NCI-H526 (cell line): ENCODE measurements at regions not wholly inside any gene's neighbourhood (a gene's known extent, or its start where the extent isn't known, plus 50 kb on each side); places are given as distances from the start of the nearest gene placed in this dataset.

Experiments used
- DNase-seq, 2 experiments: peaks; one replicate each; lab custom pipeline; 2025; lab: John Stamatoyannopoulos, UW

GRCh38 chr18:55090564-55091188 lies 131.4 kb upstream of the CCDC68 start:
- DNase-seq, result no peak

- no peak for DNase-seq
Measured at GRCh38 chr18:55089610-55090009, 130.3 kb upstream of the CCDC68 start.

DNA sequence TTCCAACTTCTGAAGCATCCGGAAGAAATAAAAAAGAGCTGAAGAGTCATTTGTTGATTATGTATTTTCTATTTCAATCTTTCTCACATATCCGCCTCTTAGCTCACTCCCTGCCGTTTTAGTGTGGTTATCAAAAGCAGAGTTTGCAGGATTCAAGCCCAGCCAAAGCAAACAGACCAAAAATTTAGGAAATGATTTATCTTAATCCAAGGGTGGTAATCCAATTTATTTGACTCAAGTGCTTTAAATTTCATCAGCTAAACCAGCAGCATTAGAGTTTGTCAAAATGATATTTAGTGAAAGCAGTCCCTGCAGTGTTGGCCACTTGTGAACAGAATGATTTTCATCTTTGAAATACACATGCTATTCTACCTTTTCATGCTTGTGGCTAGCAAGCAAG lies 129.3 kb upstream of the CCDC68 start:
- DNase-seq, result no peak

GRCh38 chr18:55088000-55088401 lies 128.7 kb upstream of the CCDC68 start:
- DNase-seq, result no peak

GRCh38 chr18:55086906-55087305 lies 127.6 kb upstream of the CCDC68 start:
- DNase-seq, result no peak

DNA sequence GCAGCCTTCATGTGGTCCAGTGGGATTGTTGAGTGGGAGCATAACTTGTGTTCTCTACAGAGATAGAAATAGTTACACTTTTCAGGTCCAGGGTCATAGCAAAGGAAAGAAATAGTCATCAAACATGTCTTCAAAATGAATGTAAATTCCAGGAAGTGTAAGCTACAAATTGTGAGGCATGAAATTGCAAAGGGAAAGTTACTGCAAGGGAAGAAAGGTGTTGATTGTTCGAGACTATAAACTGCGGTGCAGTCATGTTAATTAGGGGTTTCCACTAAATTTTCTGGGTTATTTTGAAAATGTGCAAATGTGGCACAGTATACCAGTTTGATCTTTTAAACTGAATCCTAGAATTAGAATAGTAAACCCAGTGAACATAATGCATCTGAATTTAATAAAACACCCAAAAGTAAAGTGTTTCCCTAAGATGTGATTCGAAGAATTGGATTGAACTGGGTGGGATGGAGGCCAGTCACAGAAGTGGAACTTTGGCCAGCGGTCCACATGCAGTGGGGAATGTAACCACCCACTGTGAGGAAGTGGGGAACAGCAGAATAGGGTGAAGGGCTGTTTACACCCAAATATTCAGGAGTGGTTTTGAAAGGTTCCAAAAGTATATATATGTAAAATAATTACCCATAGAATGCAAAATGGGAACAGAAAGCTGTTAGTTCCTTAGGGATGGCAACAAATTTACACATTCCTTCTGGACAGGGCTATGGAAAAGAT lies 126.5 kb upstream of the CCDC68 start:
- no peak for DNase-seq

DNA sequence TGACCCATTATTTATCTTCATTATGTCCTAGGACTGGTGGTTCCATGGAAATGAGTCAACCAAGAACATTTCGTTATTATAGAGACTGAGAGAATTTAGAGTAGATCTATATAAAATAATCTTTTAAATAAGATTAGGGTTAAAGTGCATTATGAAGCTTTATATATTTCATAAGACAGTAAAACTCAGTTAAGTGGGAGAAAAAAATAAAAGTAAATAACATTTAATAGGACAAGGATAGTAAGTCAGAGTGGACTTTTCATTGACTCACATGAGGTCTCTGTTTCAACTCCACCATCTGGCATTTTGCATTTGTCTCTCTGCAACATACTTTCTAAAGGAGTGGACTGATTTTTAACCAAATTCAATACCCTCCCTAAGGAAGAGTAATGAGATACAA lies 125.3 kb upstream of the CCDC68 start:
- DNase-seq, result no peak

DNA sequence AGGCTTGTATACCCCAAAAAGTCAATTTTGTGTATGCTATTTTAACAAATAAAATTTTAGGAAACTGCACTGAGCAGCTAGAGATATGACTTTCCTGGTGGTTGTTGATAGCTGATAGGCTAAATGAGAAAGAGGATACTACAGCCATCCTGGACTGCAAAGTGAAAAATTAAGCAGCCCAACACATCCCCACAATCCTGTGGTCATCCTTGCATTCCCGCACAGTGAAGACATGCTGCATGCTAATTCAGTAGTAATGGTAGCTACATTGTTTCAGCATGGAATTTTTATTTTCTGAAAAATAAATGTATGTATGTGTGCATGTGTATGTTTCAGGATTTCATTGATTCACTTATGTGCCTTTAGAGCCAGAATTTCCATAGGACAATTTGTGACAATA lies 124.2 kb upstream of the CCDC68 start:
- DNase-seq, result no peak

- DNase-seq, result no peak
Measured at GRCh38 chr18:55079481-55080355, 120.5 kb upstream of the CCDC68 start.

GRCh38 chr18:55079067-55079466 lies 119.8 kb upstream of the CCDC68 start:
- no peak for DNase-seq

- DNase-seq, result no peak
Measured at GRCh38 chr18:55078303-55078932, 119.2 kb upstream of the CCDC68 start.

DNA sequence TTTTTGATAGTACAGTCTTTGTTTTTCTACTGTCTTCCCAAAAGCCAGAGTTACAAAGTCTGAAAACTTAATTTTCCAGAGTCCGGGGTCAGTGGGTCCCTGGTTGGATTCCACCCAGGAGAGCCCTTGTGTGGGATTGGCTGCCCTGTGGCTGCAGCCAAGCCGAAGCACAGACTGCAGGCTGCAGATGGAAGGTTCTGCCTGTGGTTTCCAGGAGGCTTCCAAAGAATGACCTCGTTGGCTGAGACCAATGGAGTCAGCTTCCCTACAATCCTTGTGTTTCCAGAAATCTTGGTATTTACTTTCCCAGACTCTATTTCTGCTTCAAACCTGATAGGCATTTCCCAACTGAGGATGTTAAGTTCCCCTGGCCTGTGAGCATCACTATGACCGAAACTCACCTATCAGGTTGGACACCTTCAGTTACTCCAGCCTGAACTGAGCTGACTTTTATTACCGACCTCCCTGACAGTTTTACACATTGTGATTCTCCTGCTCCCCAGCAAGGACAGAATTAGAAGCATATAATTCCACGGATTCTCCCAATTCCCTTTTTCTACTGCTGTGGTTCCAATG lies 117.5 kb upstream of the CCDC68 start:
- no peak for DNase-seq

DNA sequence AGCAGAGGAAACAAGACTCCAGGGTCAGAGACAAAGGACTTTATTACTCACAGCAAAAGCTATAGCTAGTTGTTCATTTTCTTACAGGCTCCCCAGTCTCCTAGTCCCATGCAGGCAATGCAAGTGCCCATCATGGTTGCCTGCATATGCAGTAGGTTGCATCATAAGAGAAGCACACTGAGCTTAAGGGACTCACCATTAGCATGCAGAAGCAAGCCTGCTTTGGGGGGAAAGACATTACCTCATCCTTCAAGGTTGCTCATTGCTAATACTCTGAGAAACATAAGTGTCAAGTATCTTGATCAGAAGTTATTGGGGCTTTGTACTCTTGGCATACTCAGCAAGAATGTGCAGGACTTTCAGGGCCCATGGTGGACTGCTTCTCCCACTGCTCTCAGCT lies 114.6 kb upstream of the CCDC68 start:
- DNase-seq, result no peak

- DNase-seq, result no peak
Measured at GRCh38 chr18:55073116-55073515, 113.9 kb upstream of the CCDC68 start.

DNA sequence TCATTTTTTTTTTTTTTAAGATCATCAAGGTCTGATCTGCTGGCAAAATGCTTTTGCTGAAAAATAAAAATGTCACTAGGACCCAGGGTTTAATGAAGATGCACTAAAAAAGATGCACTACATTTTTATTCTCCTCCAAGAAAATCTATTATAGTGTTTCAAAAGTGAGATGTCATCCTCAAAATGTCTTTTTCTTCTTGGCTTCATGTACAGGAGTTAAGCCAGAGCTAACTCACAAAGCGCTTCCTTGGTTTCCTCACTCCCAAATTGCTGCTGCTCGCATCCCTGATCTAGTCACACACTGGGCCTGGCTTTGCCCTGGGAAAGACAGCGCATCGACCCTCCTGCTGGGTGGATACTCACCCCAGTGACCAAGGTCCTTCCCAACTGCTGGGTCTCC lies 113.4 kb upstream of the CCDC68 start:
- no peak for DNase-seq

DNA sequence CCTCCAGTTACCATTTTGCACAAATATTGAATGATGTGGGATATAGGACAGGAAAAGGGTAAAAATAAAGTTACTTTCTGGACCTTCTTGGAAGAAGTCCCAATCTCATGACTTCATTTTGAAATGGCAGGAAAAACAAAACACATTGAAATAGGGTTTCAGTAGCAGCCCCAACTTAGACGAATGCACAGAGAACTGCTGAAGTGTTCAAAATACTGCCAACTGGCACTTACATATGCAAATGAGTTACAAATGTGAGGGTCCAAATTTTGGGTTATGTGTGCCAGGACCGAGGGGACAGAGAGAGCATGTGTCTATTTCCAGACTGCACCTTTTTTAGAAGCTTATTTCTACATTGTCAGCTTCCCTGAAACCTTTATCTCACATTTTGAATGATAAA lies 112.9 kb upstream of the CCDC68 start:
- DNase-seq, result no peak

- DNase-seq, result no peak
Measured at GRCh38 chr18:55069497-55069896, 110.2 kb upstream of the CCDC68 start.

DNA sequence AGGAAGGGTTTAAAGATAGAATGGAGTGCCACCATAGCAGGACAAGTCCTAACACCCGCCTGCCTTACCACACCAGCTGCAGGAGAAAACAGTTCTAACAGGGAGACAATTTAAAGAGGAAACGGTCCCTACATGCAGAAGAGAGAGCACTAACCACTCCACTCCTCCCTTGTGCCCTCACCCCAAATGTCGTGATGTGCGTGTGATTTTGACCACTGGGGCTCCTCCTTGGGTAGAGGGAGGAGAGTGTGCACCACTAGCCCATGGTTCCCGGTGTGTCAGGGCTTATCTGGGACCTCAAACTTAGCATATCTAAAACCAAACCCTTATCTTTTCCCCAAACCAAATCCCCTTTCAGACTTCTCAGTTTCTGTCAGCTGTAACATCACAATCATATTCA lies 105.5 kb upstream of the CCDC68 start:
- no peak for DNase-seq

- DNase-seq, result no peak
Measured at GRCh38 chr18:55064073-55064472, 104.8 kb upstream of the CCDC68 start.

DNA sequence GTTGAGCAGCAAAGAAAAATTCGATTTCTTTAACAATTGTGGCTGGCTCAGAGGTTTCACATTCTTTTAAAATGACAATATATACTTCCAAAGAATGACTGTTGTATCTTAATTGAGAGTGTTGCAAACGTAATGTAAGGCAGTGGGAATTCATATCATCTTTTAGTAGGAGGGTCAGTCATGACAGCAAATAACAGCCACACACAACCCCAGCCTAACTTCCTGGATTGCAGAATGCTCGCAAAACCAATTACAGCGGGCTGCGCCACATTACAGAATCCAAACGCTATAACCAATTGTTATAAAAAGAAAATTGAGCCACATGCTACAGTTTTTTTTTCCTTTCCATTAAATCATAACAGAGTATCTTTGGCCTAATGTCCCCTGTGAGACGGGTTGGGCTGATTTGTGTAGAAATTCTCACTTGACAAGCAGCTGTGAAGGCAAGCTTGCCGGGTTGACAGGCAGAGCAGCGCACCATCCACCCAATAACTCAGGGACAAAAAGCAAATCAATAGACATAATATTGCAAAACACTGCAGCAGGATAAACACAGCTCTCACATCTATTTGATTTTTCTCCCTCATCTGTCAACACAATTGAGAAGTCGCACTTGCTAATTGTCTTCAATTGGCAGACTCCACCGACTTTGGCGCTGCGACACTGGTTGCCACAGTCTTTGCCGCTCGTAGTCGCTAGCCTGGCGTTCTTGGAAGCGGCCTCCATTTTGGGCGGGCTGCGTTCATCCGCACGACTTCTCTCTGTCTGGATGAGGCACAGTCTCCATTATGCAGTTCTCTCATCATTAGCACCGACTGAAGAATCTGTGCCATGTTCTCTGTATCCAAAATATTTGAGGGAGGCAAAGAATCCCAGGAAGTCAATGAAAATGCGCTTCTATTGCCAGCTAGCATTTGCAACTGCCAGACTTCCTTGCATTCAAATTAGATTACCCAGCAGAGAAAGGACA lies 95.0 kb upstream of the CCDC68 start:
- no peak for DNase-seq

DNA sequence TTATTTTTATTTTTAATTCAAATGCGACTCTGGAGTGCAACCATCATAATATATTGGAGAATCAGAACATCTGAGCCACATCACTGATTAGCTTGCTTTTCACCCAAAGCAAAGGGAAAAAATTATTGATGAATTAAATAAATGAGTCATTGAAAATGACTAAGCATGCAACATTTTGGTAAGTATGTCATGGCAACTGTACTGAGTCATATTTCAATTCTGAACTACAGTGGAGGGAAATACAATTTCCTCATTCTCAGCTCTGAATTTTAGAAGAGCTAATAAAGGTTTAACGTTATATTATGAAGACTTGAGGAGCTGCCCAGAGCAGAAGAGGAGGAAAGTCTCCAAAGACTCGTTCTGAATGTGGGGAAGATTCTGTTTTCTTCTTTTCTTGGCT lies 89.6 kb upstream of the CCDC68 start:
- DNase-seq, result no peak
